ENCODE measurements at regions not wholly inside any gene's neighbourhood (a gene's known extent, or its start where the extent isn't known, plus 50 kb on each side); places are given as distances from the start of the nearest gene placed in this dataset.

DNA sequence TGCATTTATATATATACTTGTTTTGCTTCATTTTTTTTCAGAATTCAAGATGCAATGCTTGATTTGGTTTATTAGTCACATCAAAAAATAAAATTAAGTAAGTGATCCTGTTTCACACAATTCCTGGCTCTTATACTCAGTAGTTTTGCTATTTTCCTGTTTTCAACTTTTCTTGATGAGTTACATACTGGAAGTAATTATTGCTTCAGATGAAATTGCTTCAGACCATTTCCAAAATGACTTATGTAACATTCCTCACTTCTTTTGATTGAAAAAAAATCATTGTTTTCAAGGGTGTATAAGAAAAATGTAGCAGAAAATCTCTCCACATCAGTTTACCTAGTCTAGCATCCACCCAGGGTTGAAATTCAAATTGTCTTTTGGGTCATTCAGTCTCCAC, 65.0 kb downstream of the RGS2 start:
- Mint-ChIP-seq H3K9me3 (no peaks in the 10 kb centered on the region), H3K4me1 (peaks cover 48% of the 10 kb centered on the region), H3K27ac (no peak overlapping the region), H3K36me3 (no peaks in the 10 kb centered on the region), H3K27me3 (ENCODE audit: low read depth) (no peaks in the 10 kb centered on the region), H3K4me3 (no peak overlapping the region)
- no peak for DNase-seq (ENCODE audit: low spot score in 2 of 2, unreplicated experiment in 2 of 2)
- TF ChIP-seq, protein P1, sequence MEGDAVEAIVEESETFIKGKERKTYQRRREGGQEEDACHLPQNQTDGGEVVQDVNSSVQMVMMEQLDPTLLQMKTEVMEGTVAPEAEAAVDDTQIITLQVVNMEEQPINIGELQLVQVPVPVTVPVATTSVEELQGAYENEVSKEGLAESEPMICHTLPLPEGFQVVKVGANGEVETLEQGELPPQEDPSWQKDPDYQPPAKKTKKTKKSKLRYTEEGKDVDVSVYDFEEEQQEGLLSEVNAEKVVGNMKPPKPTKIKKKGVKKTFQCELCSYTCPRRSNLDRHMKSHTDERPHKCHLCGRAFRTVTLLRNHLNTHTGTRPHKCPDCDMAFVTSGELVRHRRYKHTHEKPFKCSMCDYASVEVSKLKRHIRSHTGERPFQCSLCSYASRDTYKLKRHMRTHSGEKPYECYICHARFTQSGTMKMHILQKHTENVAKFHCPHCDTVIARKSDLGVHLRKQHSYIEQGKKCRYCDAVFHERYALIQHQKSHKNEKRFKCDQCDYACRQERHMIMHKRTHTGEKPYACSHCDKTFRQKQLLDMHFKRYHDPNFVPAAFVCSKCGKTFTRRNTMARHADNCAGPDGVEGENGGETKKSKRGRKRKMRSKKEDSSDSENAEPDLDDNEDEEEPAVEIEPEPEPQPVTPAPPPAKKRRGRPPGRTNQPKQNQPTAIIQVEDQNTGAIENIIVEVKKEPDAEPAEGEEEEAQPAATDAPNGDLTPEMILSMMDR (IDR thresholded peaks at IDR 0.05; ENCODE audit: unreplicated experiment): no peak

DNA sequence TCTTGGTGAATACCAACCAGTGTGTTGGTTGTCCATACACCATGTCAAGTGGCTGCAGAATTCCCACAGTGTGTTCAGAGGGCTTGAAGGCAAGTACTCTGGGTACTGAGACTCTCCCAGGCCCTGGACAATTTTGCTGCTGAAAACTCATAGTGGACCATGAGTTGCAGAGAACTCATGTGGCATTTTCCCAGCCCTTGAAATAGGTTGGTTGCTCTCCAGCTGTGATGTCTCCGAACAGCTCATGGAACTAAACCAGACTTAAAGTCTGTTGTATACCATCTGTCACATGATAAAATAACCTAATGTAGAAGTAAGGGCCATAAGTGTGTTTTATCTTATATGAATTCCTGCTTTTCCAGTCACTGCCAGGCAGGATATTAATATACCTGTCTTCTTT, 67.8 kb downstream of the RGS2 start:
- no peak for DNase-seq (ENCODE audit: low spot score in 2 of 2, unreplicated experiment in 2 of 2)
- Mint-ChIP-seq H3K27ac (peak overlapping the region; percentile 19), H3K27me3 (ENCODE audit: low read depth) (no peaks in the 10 kb centered on the region), H3K36me3 (no peaks in the 10 kb centered on the region), H3K4me3 (no peak overlapping the region), H3K4me1 (peaks cover 45% of the 10 kb centered on the region), H3K9me3 (no peaks in the 10 kb centered on the region)
- TF ChIP-seq, protein P1 (IDR thresholded peaks at IDR 0.05; ENCODE audit: unreplicated experiment): no peak

DNA sequence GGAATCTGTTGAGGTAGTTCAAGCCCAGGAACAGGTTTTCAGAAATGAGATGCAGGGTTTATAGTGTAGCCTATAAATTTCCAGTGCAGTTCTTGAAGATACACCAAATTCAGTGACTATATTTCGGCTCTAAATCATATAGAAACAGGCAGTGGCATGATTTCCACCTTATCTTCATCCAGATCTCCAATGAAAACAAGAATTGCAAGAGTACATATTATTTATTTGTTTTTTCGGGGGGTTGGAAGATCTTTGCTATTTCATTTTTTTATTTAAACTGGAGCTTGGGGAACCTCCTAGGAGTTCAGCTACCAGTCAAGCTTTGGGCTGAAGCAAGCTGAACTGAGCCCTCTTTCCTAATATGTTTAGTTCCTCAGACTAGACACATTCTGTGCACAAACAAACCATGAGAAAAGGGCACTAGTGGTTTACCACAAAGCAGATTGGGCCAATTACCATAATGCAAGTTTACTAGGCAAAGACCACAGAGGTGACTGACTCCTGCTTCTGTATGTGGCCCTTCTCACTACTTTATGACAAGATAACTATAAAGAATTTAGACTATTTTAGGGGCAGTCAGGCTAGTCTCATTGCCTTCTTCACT, 68.5 kb downstream of the RGS2 start:
- Mint-ChIP-seq H3K4me1 (peaks cover 40% of the 10 kb centered on the region), H3K9me3 (no peaks in the 10 kb centered on the region), H3K4me3 (no peak overlapping the region), H3K27ac (peak overlapping the region; percentile 10), H3K27me3 (ENCODE audit: low read depth) (no peaks in the 10 kb centered on the region), H3K36me3 (no peaks in the 10 kb centered on the region)
- DNase-seq (ENCODE audit: low spot score in 2 of 2, unreplicated experiment in 2 of 2): no peak
- TF ChIP-seq, protein P1 (IDR thresholded peaks at IDR 0.05; ENCODE audit: unreplicated experiment): no peak

DNA sequence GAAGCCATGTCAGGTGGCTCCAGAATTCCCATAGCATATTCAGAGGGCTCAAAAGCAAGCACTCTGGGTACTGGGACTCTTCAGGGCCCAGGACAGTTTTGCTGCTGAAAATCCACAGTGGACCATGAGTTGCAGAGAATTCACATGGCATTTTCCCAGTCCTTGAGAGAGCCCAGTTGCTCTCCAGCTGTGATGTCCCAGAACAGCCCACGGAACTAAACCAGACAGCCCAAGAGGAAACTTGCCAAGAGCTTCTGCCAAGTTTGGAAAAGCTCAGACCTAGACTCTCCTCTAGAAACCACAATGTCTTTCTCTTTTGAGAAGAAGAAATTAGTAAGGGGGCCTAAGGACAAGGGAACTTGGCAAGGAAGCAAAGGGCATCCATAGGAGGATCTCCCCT, 69.4 kb downstream of the RGS2 start:
- Mint-ChIP-seq H3K4me1 (peaks cover 36% of the 10 kb centered on the region), H3K9me3 (no peaks in the 10 kb centered on the region), H3K4me3 (no peak overlapping the region), H3K27me3 (ENCODE audit: low read depth) (no peaks in the 10 kb centered on the region), H3K27ac (no peak overlapping the region), H3K36me3 (no peaks in the 10 kb centered on the region)
- TF ChIP-seq, protein P1 (IDR thresholded peaks at IDR 0.05; ENCODE audit: unreplicated experiment): no peak
- no peak for DNase-seq (ENCODE audit: low spot score in 2 of 2, unreplicated experiment in 2 of 2)

DNA sequence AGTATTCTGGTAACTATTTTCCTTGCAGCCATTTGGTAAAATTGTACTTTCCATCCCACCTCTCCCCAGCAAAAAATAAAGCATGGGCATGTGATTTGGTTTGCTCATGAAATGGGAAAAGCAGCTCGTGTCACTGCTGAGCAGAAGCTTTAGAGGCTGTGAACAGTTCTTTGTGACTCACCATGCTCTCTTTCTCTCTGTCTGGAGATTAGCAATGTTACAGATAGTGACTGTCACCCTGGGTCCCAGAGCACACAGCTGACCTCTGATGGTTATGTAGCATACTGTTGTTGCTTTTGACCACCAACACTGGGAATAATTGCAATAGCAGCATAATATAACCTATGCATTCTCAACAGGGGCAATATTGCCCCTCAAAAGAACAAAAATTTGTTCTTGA, 70.6 kb downstream of the RGS2 start:
- TF ChIP-seq, protein P1 (IDR thresholded peaks at IDR 0.05; ENCODE audit: unreplicated experiment): no peak
- Mint-ChIP-seq H3K27me3 (ENCODE audit: low read depth) (no peaks in the 10 kb centered on the region), H3K9me3 (no peaks in the 10 kb centered on the region), H3K4me1 (peaks cover 42% of the 10 kb centered on the region), H3K36me3 (no peaks in the 10 kb centered on the region), H3K27ac (no peak overlapping the region), H3K4me3 (no peak overlapping the region)
- no peak for DNase-seq (ENCODE audit: low spot score in 2 of 2, unreplicated experiment in 2 of 2)

DNA sequence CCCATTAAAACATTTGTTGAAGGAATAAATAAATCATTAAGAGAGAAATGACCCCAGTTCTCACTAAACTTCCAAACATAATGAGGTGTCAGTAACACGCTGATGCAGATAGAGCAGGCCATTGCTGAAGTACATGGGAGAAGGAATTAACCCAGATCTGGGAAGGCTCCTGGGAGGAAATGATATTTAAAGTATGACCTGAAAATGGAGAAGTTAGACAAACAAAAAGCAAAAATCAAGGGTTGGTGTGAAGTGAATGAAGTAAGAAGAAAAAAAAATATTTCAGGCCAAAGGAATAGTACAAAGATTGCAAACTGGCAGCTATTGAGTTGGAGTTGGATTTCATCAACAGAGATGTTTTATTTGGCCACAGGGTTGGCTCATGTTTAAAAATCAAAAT, 71.4 kb downstream of the RGS2 start:
- no peaks in the 10 kb centered on the region for H3K27me3 Mint-ChIP-seq (ENCODE audit: low read depth)

More for the DNA sequence above, 71.4 kb downstream of the RGS2 start:
- Mint-ChIP-seq H3K27ac (no peak overlapping the region), H3K9me3 (no peaks in the 10 kb centered on the region), H3K4me1 (peaks cover 47% of the 10 kb centered on the region), H3K36me3 (no peaks in the 10 kb centered on the region), H3K4me3 (no peak overlapping the region)
- TF ChIP-seq, protein P1 (IDR thresholded peaks at IDR 0.05; ENCODE audit: unreplicated experiment): no peak
- DNase-seq (ENCODE audit: low spot score in 2 of 2, unreplicated experiment in 2 of 2): no peak

Data from mesothelial cell of epicardium (in vitro differentiated cells).